ENCODE measurements at regions not wholly inside any gene's neighbourhood (a gene's known extent, or its start where the extent isn't known, plus 50 kb on each side); places are given as distances from the start of the nearest gene placed in this dataset.
"Not testable (repeated sequence)": the region's sequence is repeated elsewhere in the genome, so short reads cannot be mapped to it uniquely, and the experiment has no call there.

DNA sequence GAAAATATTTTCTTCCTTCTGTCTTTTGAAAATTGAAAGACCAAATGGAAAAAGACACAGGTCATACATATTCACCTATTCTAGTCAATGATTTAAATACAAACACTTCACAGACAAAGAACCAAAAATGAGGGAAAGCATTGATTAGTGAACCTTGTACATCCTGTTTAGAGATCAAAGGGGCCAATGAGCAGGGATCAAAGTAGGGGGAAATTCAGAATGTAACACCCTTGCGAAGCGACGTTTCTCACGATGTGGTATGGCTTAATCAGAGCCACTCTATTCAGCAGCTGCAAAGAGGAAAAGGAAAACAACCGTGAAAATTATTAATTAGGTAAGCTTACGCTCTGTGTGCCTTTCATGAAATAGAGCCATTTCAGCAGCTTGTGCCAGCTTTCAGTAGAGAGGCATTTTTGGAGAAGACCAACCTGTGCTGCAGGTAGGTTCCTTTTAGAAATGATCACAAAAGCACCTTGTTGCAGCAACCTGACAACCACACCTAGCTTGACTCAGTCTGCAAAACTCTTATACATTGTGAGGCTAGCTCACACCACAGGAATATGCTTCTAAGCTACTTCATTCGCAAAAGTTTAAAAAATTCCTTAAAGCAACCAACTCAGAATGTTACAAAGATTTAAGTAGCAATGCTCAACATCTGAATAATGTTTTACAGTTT is 78.0 kb downstream of the DKK1 start:
- Histone ChIP-seq H3K4me3 (ENCODE audit: low read length in 3 of 3) (no peak overlapping the region), H3K9me3 (ENCODE audit: control insufficient read depth in 2 of 3, insufficient read depth in 1 of 3, low read length in 3 of 3) (no peaks in the 10 kb centered on the region), H3K4me1 (ENCODE audit: control insufficient read depth in 2 of 3, insufficient read depth in 2 of 3, low read depth in 1 of 3, low read length in 3 of 3) (no peaks in the 10 kb centered on the region), H3K27me3 (ENCODE audit: control insufficient read depth, insufficient read depth, low read length) (no peaks in the 10 kb centered on the region), H3K9ac (ENCODE audit: low read length in 3 of 3) (no peak overlapping the region), H3K36me3 (ENCODE audit: control insufficient read depth in 2 of 3, insufficient read depth in 3 of 3, low read length in 3 of 3) (no peaks in the 10 kb centered on the region), H3K27ac (ENCODE audit: low read depth in 2 of 2, low read length in 2 of 2) (no peak overlapping the region)
- intact Hi-C loops (cut with DNase I) = no loop called here
- no peak for FAIRE-seq
- TF ChIP-seq, protein P1, sequence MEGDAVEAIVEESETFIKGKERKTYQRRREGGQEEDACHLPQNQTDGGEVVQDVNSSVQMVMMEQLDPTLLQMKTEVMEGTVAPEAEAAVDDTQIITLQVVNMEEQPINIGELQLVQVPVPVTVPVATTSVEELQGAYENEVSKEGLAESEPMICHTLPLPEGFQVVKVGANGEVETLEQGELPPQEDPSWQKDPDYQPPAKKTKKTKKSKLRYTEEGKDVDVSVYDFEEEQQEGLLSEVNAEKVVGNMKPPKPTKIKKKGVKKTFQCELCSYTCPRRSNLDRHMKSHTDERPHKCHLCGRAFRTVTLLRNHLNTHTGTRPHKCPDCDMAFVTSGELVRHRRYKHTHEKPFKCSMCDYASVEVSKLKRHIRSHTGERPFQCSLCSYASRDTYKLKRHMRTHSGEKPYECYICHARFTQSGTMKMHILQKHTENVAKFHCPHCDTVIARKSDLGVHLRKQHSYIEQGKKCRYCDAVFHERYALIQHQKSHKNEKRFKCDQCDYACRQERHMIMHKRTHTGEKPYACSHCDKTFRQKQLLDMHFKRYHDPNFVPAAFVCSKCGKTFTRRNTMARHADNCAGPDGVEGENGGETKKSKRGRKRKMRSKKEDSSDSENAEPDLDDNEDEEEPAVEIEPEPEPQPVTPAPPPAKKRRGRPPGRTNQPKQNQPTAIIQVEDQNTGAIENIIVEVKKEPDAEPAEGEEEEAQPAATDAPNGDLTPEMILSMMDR (IDR thresholded peaks at IDR 0.05; ENCODE audit: borderline replicate concordance, extremely low read depth, insufficient read depth) = no peak
- DNase-seq = peak in 2 of 5 donors; percentile 8 to 13

DNA sequence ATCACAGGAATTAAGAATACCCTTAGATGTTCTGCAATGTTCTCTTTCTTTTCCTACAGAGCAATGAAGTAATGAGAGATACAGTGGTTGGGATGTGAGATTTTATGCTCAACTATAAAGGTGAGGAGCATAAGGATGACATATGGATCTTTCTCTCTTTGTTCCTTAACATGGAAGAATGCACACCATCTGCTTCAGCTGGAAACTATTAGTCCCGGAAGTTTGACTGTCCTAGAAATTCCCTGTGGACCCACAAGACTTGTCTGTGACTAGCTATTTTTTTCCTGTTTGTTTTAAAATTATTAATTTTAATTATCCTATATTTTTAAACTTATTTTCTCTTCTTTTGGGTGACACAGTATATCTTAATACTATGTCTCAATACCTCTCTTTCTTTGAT is 80.2 kb downstream of the DKK1 start:
- Histone ChIP-seq H3K27ac (ENCODE audit: low read depth in 2 of 2, low read length in 2 of 2) (no peak overlapping the region), H3K27me3 (ENCODE audit: control insufficient read depth, insufficient read depth, low read length) (no peaks in the 10 kb centered on the region), H3K9ac (ENCODE audit: low read length in 3 of 3) (no peak overlapping the region), H3K9me3 (ENCODE audit: control insufficient read depth in 2 of 3, insufficient read depth in 1 of 3, low read length in 3 of 3) (no peaks in the 10 kb centered on the region), H3K36me3 (ENCODE audit: control insufficient read depth in 2 of 3, insufficient read depth in 3 of 3, low read length in 3 of 3) (no peaks in the 10 kb centered on the region), H3K4me1 (ENCODE audit: control insufficient read depth in 2 of 3, insufficient read depth in 2 of 3, low read depth in 1 of 3, low read length in 3 of 3) (no peaks in the 10 kb centered on the region), H3K4me3 (ENCODE audit: low read length in 3 of 3) (no peak overlapping the region)
- intact Hi-C loops (cut with DNase I) = no loop called here
- no peak for FAIRE-seq
- TF ChIP-seq, protein P1 (IDR thresholded peaks at IDR 0.05; ENCODE audit: borderline replicate concordance, extremely low read depth, insufficient read depth) = no peak
- DNase-seq = no peak

DNA sequence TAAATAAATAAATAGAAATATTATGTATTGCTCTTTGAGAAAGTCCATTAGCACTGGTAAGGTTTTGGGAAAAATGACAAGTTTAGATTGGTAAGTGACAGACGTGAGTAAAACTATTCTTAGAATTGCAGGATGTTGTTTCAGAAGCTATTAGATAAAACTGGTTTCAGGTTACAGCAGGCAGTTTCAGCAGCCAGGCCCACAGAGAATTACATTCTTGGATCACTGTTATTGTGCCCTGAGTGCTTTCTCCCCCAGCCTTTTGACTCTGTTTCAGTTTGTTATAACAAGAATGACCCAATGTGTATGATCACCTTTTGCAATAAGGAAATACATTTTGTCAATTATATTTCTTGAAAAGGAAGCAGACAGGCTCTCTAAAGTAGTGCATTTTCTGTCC is 86.5 kb downstream of the DKK1 start:
- H3K27ac ChIP-seq (ENCODE audit: low read depth in 2 of 2, low read length in 2 of 2) = no peak overlapping the region
- no peak overlapping the region for H3K4me3 ChIP-seq (ENCODE audit: low read length in 3 of 3)
- no peaks in the 10 kb centered on the region for H3K27me3 ChIP-seq (ENCODE audit: control insufficient read depth, insufficient read depth, low read length)
- TF ChIP-seq, protein P1 (IDR thresholded peaks at IDR 0.05; ENCODE audit: borderline replicate concordance, extremely low read depth, insufficient read depth) = no peak
- FAIRE-seq (no peak), DNase-seq (peak in 1 of 5 donors; percentile 4)
- no peaks in the 10 kb centered on the region for H3K9me3 ChIP-seq (ENCODE audit: control insufficient read depth in 2 of 3, insufficient read depth in 1 of 3, low read length in 3 of 3)
- no peak overlapping the region for H3K9ac ChIP-seq (ENCODE audit: low read length in 3 of 3)
- no peaks in the 10 kb centered on the region for H3K4me1 ChIP-seq (ENCODE audit: control insufficient read depth in 2 of 3, insufficient read depth in 2 of 3, low read depth in 1 of 3, low read length in 3 of 3)
- intact Hi-C loops (cut with DNase I) = no loop called here
- no peaks in the 10 kb centered on the region for H3K36me3 ChIP-seq (ENCODE audit: control insufficient read depth in 2 of 3, insufficient read depth in 3 of 3, low read length in 3 of 3)

DNA sequence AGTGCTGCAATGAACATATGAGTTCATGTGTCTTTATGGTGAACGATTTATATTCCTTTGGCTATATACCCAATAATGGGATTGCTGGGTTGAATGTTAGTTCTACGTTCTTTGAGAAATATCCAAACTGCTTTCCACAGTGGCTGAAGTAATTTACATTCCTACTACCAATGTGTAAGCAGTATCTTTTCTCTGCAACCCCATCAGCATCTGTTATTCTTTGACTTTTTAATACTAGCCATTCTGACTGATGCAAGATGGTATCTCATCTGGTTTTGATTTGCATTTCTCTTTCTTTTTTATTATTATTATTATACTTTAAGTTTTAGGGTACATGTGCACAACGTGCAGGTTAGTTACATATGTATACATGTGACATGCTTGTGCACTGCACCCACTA is 89.7 kb downstream of the DKK1 start:
- DNase-seq; H3K9ac ChIP-seq (ENCODE audit: low read length in 3 of 3); intact Hi-C loops (cut with DNase I); H3K36me3 ChIP-seq (ENCODE audit: control insufficient read depth in 2 of 3, insufficient read depth in 3 of 3, low read length in 3 of 3); H3K27me3 ChIP-seq (ENCODE audit: control insufficient read depth, insufficient read depth, low read length); H3K9me3 ChIP-seq (ENCODE audit: control insufficient read depth in 2 of 3, insufficient read depth in 1 of 3, low read length in 3 of 3); H3K27ac ChIP-seq (ENCODE audit: low read depth in 2 of 2, low read length in 2 of 2); H3K4me3 ChIP-seq (ENCODE audit: low read length in 3 of 3); H3K4me1 ChIP-seq (ENCODE audit: control insufficient read depth in 2 of 3, insufficient read depth in 2 of 3, low read depth in 1 of 3, low read length in 3 of 3); FAIRE-seq: not testable (repeated sequence)
